SK-N-SH treated with all-trans-retinoic acid at 6 μM for 48 hours (cell line): ENCODE measurements at regions not wholly inside any gene's neighbourhood (a gene's known extent, or its start where the extent isn't known, plus 50 kb on each side); places are given as distances from the start of the nearest gene placed in this dataset.

Source experiments
- ATAC-seq: fragments of 200-7000 bp; cut with Tn5 transposase; 3 replicates; pipeline ENCODE4 v1.9.1; 2020; ENCODE audit warnings: mild to moderate bottlenecking, moderate library complexity
- ARNTL ChIP-seq: fragments of 450-650 bp; formaldehyde crosslinking; IDR thresholded peaks from 2 replicates; pipeline ENCODE4 v1.5.0; 2020; ENCODE audit warnings: low read depth, mild to moderate bottlenecking, moderate library complexity, borderline replicate concordance
- CSDC2 ChIP-seq: fragments of 250-450 bp; sonication (Bioruptor Pico); IDR thresholded peaks from 2 replicates; pipeline ENCODE4 v1.5.0; 2020; ENCODE audit warnings: mild to moderate bottlenecking, moderate library complexity
- ESRRG ChIP-seq: fragments of 250-450 bp; sonication (Bioruptor Pico); IDR thresholded peaks from 2 replicates; pipeline ENCODE4 v1.6.1; 2021; ENCODE audit warnings: mild to moderate bottlenecking
- GLIS3 ChIP-seq: fragments of 250-450 bp; sonication (Bioruptor Pico); IDR thresholded peaks from 2 replicates; pipeline ENCODE4 v1.5.0; 2020; ENCODE audit warnings: mild to moderate bottlenecking, moderate library complexity
- ISL1 ChIP-seq: fragments of 250-450 bp; sonication (Bioruptor Pico); IDR thresholded peaks from 2 replicates; pipeline ENCODE4 v2.1.2; 2022; ENCODE audit warnings: mild to moderate bottlenecking, moderate library complexity
- OSR1 ChIP-seq: fragments of 250-450 bp; sonication (Bioruptor Pico); IDR thresholded peaks from 2 replicates; pipeline ENCODE4 v1.8.0; 2022; ENCODE audit warnings: moderate library complexity, mild to moderate bottlenecking, inconsistent platforms
- PPARA ChIP-seq: fragments of 250-450 bp; sonication (Bioruptor Pico); IDR thresholded peaks from 2 replicates; pipeline ENCODE4 v1.5.0; 2020; ENCODE audit warnings: mild to moderate bottlenecking, borderline replicate concordance
- RARB ChIP-seq: fragments of 250-450 bp; sonication (Bioruptor Pico); IDR thresholded peaks from 2 replicates; pipeline ENCODE4 v1.8.0; 2021; ENCODE audit warnings: mild to moderate bottlenecking, moderate library complexity
- TCF4 ChIP-seq: fragments of 250-450 bp; sonication (Bioruptor Pico); IDR thresholded peaks from 2 replicates; pipeline ENCODE4 v1.8.0; 2021; ENCODE audit warnings: mild to moderate bottlenecking, moderate library complexity, borderline replicate concordance
- TOX ChIP-seq: fragments of 250-450 bp; sonication (Bioruptor Pico); IDR thresholded peaks from 2 replicates; pipeline ENCODE4 v1.8.0; 2021; ENCODE audit warnings: mild to moderate bottlenecking, moderate library complexity, borderline replicate concordance
- ZC3H10 ChIP-seq: fragments of 250-450 bp; sonication (Bioruptor Pico); IDR thresholded peaks from 2 replicates; pipeline ENCODE4 v1.5.1; 2021; ENCODE audit warnings: mild to moderate bottlenecking, moderate library complexity
- ZFP3 ChIP-seq: fragments of 250-450 bp; sonication (Bioruptor Pico); IDR thresholded peaks from 2 replicates; pipeline ENCODE4 v1.5.0; 2020; ENCODE audit warnings: mild to moderate bottlenecking, moderate library complexity
- ZNF565 ChIP-seq: fragments of 450-650 bp; formaldehyde crosslinking; conservative IDR thresholded peaks from 2 replicates; pipeline ENCODE4 v1.5.0; 2020; ENCODE audit warnings: low read depth, mild to moderate bottlenecking, moderate library complexity
- ZNF70 ChIP-seq: fragments of 450-650 bp; formaldehyde crosslinking; IDR thresholded peaks from 2 replicates; pipeline ENCODE4 v1.5.0; 2020; ENCODE audit warnings: mild to moderate bottlenecking, moderate library complexity
- ZNF8 ChIP-seq: fragments of 450-650 bp; formaldehyde crosslinking; IDR thresholded peaks from 2 replicates; pipeline ENCODE4 v1.5.0; 2020; ENCODE audit warnings: mild to moderate bottlenecking, moderate library complexity
- TF ChIP-seq, protein P1 (sequence below): fragments of 250-450 bp; sonication (Bioruptor Pico); IDR thresholded peaks from 2 replicates; pipeline ENCODE4 v1.8.0; 2020; ENCODE audit warnings: mild to moderate bottlenecking, moderate library complexity, borderline replicate concordance
- TF ChIP-seq, protein P2 (sequence below): fragments of 250-450 bp; sonication (Bioruptor Pico); IDR thresholded peaks from 2 replicates; pipeline ENCODE4 v1.5.1; 2020; ENCODE audit warnings: low read depth, mild to moderate bottlenecking, moderate library complexity
- TF ChIP-seq, protein P3 (sequence below): fragments of 250-450 bp; sonication (Bioruptor Pico); IDR thresholded peaks from 2 replicates; pipeline ENCODE4 v1.5.1; 2021; ENCODE audit warnings: mild to moderate bottlenecking, moderate library complexity
- TF ChIP-seq, protein P4 (sequence below): fragments of 250-450 bp; sonication (Bioruptor Pico); IDR thresholded peaks from 2 replicates; pipeline ENCODE4 v1.5.0; 2020; ENCODE audit warnings: mild to moderate bottlenecking, moderate library complexity
- TF ChIP-seq, protein P5 (sequence below): fragments of 250-450 bp; sonication (Bioruptor Pico); IDR thresholded peaks from 2 replicates; pipeline ENCODE4 v1.8.0; 2021; ENCODE audit warnings: low read depth, mild to moderate bottlenecking, moderate library complexity, borderline replicate concordance

DNA sequence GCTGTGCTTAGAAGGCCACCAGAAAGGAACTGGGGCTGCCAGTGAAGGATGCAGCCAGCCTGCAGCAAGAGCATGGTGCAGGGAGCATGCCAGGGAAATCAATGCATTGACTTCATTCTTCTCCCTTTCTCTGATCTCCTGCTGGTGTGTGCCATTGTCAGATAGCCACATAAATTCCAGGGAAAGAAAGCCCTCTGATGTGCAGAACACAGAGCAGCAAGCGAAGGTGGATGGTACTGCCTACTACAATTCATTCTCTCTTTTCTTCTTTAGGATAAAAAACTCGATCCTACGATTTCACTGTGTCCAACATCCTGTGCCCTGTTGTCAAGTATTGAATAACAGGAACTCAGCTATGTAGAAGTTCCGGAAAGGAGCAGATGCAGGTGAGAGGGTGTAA is 446.7 kb upstream of the TMEM132C start:
- TF ChIP-seq ZNF8 (no peak), ISL1 (no peak), RARB (CRISPR knock-in tag) (no peak), ESRRG (no peak), ZC3H10 (CRISPR knock-in tag) (no peak), CSDC2 (CRISPR knock-in tag) (no peak), ZNF70 (CRISPR knock-in tag) (no peak), ZNF565 (CRISPR knock-in tag) (no peak), TOX (no peak), ZFP3 (no peak), OSR1 (CRISPR knock-in tag) (no peak), GLIS3 (CRISPR knock-in tag) (no peak), PPARA (CRISPR knock-in tag) (no peak), TCF4 (CRISPR knock-in tag) (no peak), ARNTL (CRISPR knock-in tag) (no peak)
- TF ChIP-seq, protein P1, sequence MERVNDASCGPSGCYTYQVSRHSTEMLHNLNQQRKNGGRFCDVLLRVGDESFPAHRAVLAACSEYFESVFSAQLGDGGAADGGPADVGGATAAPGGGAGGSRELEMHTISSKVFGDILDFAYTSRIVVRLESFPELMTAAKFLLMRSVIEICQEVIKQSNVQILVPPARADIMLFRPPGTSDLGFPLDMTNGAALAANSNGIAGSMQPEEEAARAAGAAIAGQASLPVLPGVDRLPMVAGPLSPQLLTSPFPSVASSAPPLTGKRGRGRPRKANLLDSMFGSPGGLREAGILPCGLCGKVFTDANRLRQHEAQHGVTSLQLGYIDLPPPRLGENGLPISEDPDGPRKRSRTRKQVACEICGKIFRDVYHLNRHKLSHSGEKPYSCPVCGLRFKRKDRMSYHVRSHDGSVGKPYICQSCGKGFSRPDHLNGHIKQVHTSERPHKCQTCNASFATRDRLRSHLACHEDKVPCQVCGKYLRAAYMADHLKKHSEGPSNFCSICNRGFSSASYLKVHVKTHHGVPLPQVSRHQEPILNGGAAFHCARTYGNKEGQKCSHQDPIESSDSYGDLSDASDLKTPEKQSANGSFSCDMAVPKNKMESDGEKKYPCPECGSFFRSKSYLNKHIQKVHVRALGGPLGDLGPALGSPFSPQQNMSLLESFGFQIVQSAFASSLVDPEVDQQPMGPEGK: no peak
- TF ChIP-seq, protein P2, sequence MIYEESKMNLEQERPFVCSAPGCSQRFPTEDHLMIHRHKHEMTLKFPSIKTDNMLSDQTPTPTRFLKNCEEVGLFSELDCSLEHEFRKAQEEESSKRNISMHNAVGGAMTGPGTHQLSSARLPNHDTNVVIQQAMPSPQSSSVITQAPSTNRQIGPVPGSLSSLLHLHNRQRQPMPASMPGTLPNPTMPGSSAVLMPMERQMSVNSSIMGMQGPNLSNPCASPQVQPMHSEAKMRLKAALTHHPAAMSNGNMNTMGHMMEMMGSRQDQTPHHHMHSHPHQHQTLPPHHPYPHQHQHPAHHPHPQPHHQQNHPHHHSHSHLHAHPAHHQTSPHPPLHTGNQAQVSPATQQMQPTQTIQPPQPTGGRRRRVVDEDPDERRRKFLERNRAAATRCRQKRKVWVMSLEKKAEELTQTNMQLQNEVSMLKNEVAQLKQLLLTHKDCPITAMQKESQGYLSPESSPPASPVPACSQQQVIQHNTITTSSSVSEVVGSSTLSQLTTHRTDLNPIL (CRISPR knock-in tag): no peak
- TF ChIP-seq, protein P3, sequence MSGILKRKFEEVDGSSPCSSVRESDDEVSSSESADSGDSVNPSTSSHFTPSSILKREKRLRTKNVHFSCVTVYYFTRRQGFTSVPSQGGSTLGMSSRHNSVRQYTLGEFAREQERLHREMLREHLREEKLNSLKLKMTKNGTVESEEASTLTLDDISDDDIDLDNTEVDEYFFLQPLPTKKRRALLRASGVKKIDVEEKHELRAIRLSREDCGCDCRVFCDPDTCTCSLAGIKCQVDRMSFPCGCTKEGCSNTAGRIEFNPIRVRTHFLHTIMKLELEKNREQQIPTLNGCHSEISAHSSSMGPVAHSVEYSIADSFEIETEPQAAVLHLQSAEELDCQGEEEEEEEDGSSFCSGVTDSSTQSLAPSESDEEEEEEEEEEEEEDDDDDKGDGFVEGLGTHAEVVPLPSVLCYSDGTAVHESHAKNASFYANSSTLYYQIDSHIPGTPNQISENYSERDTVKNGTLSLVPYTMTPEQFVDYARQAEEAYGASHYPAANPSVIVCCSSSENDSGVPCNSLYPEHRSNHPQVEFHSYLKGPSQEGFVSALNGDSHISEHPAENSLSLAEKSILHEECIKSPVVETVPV (CRISPR knock-in tag): no peak
- TF ChIP-seq, protein P4, sequence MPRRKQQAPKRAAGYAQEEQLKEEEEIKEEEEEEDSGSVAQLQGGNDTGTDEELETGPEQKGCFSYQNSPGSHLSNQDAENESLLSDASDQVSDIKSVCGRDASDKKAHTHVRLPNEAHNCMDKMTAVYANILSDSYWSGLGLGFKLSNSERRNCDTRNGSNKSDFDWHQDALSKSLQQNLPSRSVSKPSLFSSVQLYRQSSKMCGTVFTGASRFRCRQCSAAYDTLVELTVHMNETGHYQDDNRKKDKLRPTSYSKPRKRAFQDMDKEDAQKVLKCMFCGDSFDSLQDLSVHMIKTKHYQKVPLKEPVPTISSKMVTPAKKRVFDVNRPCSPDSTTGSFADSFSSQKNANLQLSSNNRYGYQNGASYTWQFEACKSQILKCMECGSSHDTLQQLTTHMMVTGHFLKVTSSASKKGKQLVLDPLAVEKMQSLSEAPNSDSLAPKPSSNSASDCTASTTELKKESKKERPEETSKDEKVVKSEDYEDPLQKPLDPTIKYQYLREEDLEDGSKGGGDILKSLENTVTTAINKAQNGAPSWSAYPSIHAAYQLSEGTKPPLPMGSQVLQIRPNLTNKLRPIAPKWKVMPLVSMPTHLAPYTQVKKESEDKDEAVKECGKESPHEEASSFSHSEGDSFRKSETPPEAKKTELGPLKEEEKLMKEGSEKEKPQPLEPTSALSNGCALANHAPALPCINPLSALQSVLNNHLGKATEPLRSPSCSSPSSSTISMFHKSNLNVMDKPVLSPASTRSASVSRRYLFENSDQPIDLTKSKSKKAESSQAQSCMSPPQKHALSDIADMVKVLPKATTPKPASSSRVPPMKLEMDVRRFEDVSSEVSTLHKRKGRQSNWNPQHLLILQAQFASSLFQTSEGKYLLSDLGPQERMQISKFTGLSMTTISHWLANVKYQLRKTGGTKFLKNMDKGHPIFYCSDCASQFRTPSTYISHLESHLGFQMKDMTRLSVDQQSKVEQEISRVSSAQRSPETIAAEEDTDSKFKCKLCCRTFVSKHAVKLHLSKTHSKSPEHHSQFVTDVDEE (CRISPR knock-in tag): no peak
- TF ChIP-seq, protein P5, sequence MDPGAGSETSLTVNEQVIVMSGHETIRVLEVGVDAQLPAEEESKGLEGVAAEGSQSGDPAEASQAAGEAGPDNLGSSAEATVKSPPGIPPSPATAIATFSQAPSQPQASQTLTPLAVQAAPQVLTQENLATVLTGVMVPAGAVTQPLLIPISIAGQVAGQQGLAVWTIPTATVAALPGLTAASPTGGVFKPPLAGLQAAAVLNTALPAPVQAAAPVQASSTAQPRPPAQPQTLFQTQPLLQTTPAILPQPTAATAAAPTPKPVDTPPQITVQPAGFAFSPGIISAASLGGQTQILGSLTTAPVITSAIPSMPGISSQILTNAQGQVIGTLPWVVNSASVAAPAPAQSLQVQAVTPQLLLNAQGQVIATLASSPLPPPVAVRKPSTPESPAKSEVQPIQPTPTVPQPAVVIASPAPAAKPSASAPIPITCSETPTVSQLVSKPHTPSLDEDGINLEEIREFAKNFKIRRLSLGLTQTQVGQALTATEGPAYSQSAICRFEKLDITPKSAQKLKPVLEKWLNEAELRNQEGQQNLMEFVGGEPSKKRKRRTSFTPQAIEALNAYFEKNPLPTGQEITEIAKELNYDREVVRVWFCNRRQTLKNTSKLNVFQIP (CRISPR knock-in tag): no peak
- ATAC-seq: no peak

DNA sequence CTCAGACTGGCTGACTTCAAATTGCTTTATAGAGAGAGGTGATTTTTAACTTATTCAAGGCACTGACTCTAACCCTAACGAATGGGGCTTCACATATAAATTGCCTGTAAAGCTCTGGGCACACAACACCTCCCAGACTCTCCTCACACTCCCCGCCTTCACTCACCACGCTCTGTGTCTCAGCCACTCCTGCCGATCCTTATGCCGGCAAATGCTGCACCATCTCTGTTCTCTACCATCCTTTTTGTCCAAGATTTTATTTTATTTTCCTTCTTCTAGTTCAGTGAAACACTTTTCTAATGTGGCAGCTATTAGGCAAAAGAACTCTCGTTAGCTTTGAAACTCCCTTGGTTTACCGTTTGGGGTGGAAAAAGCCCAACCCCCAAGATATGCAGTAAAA is 446.1 kb upstream of the TMEM132C start:
- no peak for ATAC-seq
- TF ChIP-seq, protein P5 (CRISPR knock-in tag): no peak

DNA sequence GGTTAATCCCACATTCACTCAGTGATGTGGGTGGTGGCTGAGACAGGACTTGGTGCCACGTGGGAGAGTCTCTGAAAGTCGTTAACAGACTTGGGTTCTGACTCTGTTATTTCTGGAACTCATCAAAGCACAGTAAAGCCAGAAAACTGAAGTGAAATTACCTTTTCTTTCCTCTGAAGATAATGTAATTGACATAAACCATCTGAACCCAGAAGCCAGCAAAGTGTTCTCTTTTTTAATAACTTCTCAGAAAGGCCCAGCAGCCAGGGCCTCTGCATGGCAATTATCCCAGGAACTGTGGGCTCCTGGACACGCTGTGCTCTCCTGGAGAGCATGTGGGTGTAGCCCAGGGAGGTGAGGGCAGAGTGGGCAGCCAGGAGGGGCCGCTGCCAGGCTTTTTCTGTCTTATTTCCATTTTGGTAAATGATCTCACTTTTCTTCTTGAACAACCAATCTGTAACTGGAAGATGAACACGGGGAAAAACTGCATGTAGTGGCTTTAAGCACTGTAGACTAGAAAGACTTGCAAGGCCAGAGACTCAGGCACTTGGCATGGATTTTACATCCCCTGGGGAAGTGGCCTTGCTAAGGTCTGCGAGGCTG is 444.1 kb upstream of the TMEM132C start:
- no peak for ATAC-seq
- TF ChIP-seq ISL1 (peak; percentile 46), OSR1 (CRISPR knock-in tag) (no peak)
